ENCODE measurements at regions not wholly inside any gene's neighbourhood (a gene's known extent, or its start where the extent isn't known, plus 50 kb on each side); places are given as distances from the start of the nearest gene placed in this dataset.

DNA sequence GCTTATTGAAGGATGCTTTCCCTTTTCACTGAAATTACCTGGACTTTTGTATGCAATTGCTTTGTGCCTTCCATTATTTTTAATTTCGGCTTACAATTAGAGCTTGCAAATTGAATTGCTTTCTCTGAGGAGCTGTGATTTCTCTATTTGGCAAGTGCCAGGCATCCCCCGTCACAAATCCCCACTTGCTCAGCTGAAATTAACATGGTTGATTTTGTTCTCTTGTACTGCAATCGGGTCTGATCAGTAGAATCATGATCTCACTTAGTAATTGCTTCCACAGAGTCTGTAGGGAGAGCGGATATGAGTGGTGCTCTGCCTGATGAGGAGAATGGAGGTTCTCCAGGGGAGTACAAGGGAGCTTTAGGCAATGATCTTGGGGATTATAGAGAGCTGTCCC is 495.5 kb upstream of the SGCD start:
- no peak for DNase-seq (ENCODE audit: low spot score)

DNA sequence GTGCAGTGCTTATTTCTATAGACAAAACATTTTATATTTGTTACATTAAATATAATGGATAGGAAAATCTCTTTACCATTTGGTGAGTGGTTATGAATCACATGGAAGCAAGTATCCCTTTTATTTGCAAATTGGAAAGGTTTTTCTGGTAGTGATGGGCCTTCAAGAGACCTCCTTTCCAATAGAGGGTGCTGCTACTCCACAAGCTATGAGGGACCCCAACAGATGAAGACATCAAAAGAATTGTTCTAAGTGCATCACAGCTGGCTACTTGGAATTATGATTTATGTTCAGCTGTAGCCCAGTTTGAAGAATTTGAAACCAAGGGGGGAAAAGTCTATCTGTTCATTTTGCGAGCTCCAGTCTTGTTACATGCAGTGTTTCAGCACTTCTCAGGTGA is 493.7 kb upstream of the SGCD start:
- no peak for DNase-seq (ENCODE audit: low spot score)

DNA sequence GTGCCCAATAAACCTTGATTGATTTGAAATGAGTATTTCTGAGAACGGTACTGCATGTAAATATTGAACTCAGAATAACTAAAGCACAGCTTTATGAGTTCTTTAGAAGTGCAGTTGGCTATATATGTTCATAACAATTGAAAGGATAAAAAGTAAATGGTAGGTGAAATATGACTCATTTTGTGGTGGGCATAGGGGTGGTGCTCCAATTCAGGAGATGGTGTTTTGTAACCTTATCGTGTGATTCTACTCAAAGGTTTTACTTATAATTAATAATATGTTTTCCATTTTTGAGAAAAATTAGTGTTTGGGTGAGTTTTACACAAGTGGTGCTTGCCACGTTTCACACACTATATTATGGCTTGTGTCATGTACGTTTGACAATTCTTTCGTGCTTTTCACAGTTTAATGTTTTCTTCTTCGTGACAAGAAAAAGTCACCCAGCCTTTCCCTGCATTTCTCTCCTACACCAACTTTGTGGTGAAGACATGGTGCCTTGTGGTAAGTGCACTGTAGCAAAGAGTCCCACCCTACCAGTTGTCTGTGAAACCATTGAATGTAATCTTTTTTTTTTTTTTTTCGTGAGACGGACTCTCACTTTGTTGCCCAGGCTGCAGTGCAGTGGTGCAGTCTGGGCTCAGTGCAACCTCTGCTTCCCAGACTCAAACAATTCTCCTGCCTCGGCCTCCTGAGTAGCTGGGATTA is 492.5 kb upstream of the SGCD start:
- no peak for DNase-seq (ENCODE audit: low spot score)

GRCh38 chr5:155836089-155836803 is 490.7 kb upstream of the SGCD start:
- no peak for DNase-seq (ENCODE audit: low spot score)

GRCh38 chr5:155838394-155838793 is 488.6 kb upstream of the SGCD start:
- DNase-seq (ENCODE audit: low spot score) = no peak

GRCh38 chr5:155839251-155840037 is 487.5 kb upstream of the SGCD start:
- DNase-seq (ENCODE audit: low spot score) = no peak

- no peak for DNase-seq (ENCODE audit: low spot score)
Measured at GRCh38 chr5:155844542-155844941, 482.4 kb upstream of the SGCD start.

DNA sequence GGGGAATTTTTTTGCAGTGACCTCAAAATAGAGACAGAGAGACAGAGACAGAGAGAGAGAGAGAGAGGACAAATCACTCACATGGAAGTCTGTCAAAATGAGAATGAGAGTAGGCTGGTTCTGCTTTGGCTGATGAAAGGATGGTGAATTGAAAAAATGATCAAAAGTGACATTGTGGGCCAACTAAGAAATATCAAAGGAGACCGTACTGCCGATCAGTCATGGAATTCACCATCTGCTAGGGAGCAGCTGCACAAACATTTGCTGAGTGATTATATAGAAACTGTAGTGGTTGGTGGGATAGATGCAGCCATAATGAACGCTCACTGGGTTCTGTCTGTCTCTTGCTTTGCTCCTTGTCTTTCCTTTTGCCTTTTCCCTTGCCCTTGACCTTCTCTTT is 476.6 kb upstream of the SGCD start:
- no peak for DNase-seq (ENCODE audit: low spot score)

GRCh38 chr5:155866971-155867370 is 460.0 kb upstream of the SGCD start:
- no peak for DNase-seq (ENCODE audit: low spot score)

DNA sequence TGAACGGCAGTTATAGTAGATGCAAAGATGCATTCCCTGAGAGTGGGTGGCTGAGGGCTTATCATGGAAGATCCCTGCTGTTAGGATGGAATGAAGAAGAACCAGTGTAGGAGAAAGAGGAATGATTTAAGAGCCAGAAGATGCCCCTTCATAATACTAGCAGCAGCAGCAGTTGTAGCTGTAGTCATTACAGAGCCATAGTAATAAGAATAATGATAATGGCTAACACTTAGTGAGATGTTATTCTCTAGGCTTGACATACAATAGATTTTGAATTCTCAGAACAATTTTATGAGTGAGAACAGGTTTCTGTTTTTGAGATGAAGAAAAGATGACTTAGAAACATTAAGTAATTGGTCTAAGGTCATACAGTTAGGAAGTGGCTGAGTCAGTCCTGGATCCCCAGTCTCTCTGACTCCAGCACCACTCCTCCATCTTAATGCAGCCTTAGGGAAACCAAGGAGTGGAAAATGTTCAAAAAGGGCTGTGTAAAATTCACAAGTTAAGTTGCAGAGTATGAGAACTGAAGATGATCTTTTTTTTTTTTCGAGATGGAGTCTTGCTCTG is 459.4 kb upstream of the SGCD start:
- no peak for DNase-seq (ENCODE audit: low spot score)

DNA sequence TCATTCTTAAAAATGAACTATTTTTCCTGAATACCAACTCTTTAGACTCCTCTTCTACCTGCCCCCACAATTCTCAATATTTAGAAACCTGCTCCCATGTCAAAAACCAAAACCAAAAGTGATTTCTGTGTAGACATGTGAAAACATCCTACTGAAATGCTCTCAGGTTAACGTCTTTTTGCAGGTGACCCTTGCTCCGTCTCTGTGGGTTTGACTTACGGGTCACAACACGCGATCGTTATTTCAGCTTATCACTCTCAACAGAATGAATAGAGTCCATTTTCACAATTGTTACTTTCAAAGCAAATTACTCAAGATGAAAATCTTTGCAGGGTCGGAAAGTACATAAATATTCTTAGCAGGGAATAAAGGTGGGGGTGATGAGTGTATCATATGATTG is 456.3 kb upstream of the SGCD start:
- DNase-seq (ENCODE audit: low spot score) = no peak

- DNase-seq (ENCODE audit: low spot score) = no peak
Measured at GRCh38 chr5:155871623-155872022, 455.3 kb upstream of the SGCD start.

GRCh38 chr5:155872629-155873220 is 454.2 kb upstream of the SGCD start:
- no peak for DNase-seq (ENCODE audit: low spot score)

GRCh38 chr5:155878991-155879575 is 447.9 kb upstream of the SGCD start:
- no peak for DNase-seq (ENCODE audit: low spot score)

GRCh38 chr5:155884041-155884440 is 442.9 kb upstream of the SGCD start:
- no peak for DNase-seq (ENCODE audit: low spot score)

DNA sequence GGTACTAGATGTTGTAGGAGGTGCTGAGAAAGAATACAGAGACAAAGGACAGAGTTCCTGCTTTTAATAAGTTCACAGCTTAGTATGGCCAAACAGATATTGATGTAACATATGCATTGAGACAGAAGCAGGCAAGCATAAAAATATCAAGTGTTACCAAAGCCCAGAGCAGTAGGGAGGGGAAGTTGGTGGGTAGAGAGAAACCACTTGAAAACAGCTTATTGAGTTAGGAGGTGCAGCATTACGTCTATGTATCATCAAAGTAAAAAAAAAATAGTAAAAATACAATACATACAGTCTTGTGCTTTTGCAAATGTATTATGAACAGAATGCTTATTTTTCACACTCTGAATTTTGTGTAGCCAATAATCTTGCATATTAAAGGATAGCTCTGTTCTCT is 441.8 kb upstream of the SGCD start:
- DNase-seq (ENCODE audit: low spot score) = no peak

DNA sequence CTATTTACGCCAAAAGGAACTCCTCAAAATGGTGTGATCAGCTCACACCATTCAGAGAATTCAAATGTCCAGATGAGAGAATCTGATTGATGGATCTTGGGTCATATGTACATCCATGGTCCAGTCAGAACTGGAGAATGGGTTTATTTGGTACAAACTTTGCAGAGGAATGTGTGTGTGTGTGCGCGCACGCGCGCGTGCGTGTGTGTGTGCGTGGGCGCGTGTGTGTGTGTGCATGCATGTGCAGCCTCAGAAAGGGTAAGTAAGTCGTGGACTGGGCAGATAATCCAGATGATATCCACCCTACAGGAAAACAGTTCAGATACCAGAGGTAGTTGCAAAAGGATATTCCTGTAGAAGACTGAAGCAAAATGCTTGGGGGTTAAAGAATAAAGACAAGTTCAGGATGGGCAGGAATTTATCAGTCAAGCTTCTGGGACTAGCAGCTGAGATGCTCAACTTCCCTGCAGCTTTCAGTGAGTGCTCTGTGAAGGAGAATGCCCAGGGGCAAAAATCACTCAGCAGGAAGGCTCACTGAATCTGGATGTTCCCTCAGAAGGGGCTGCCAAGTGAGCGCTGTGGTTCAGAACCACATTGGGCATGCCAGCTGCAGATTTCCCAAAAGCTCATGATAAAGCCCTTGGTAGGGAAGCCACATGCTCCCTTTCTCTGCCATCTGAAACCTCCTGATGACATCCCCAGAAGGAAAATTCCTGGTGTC is 440.5 kb upstream of the SGCD start:
- no peak for DNase-seq (ENCODE audit: low spot score)

- DNase-seq (ENCODE audit: low spot score) = no peak
Measured at GRCh38 chr5:155895484-155895883, 431.5 kb upstream of the SGCD start.

- no peak for DNase-seq (ENCODE audit: low spot score)
Measured at GRCh38 chr5:155897761-155898160, 429.2 kb upstream of the SGCD start.

GRCh38 chr5:155898284-155898683 is 428.7 kb upstream of the SGCD start:
- no peak for DNase-seq (ENCODE audit: low spot score)

DNA sequence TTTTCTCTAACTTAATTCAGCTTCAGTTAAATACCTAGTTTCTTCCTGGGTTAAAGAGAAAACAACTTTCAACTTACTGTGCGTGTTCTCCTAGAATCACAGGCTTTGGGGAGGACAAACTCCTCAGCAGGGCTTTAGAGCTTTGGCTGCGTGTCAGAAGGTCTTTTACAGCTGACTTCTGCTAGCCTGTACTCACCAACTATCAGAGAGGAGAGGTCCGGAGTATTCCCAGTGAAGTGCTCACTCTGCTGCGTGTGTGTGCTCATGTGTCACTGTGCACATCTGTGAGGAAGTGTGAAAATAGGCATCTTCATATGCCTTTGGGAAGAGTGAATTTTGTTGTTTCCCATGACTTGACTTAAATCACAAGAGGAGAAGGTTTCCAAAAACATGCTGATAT is 423.2 kb upstream of the SGCD start:
- no peak for DNase-seq (ENCODE audit: low spot score)

All from mesenteric fat pad (tissue), 1 donor.